MM.1S (cell line): ENCODE measurements at regions not wholly inside any gene's neighbourhood (a gene's known extent, or its start where the extent isn't known, plus 50 kb on each side); places are given as distances from the start of the nearest gene placed in this dataset.

ENCODE experiments used
- DNase-seq: peaks from one replicate; pipeline ENCODE4 v3.0.0-alpha.2; 2015
- H2AFZ ChIP-seq: fragments of 300-600 bp; sonication (generic); 2 replicates; pipeline ENCODE4 v1.6.0; 2016; ENCODE audit warnings: antibody characterized with exemption, low read length
- H3F3A ChIP-seq: fragments of 300-600 bp; sonication (generic); 2 replicates; pipeline ENCODE4 v1.6.1; 2016; ENCODE audit warnings: mild to moderate bottlenecking, antibody characterized with exemption, low read length, moderate library complexity, mixed read lengths; ENCODE audit not compliant: insufficient read depth
- H3K27ac ChIP-seq: fragments of 300-600 bp; sonication (generic); 2 replicates; pipeline ENCODE4 v1.5.1; 2016; ENCODE audit warnings: mild to moderate bottlenecking, low read length
- H3K27me3 ChIP-seq: fragments of 300-600 bp; sonication (generic); replicated peaks from 2 replicates; pipeline ENCODE4 v1.6.0; 2016; ENCODE audit warnings: low read length; ENCODE audit not compliant: insufficient read depth
- H3K36me3 ChIP-seq: fragments of 300-600 bp; sonication (generic); replicated peaks from 2 replicates; pipeline ENCODE4 v1.6.1; 2016; ENCODE audit warnings: mild to moderate bottlenecking, low read length, mixed read lengths; ENCODE audit not compliant: insufficient read depth
- H3K4me1 ChIP-seq: fragments of 300-600 bp; sonication (generic); 2 replicates; pipeline ENCODE4 v1.6.1; 2016; ENCODE audit warnings: low read length, mixed read lengths
- H3K4me2 ChIP-seq: fragments of 300-600 bp; sonication (generic); 2 replicates; pipeline ENCODE4 v1.6.0; 2016; ENCODE audit warnings: low read depth, low read length
- H3K4me3 ChIP-seq: fragments of 300-600 bp; sonication (generic); 2 replicates; pipeline ENCODE4 v1.5.1; 2016; ENCODE audit warnings: low read length, mixed read lengths
- H3K79me2 ChIP-seq: fragments of 300-600 bp; sonication (generic); 2 replicates; pipeline ENCODE4 v1.6.1; 2016; ENCODE audit warnings: mixed run types, low read length, mixed read lengths
- H3K9ac ChIP-seq: fragments of 300-600 bp; sonication (generic); 2 replicates; pipeline ENCODE4 v1.6.1; 2016; ENCODE audit warnings: low read length, mixed read lengths
- H3K9me2 ChIP-seq: fragments of 300-600 bp; sonication (generic); replicated peaks from 2 replicates; pipeline ENCODE4 v1.6.1; 2016; ENCODE audit warnings: mild to moderate bottlenecking, low read length, mixed read lengths; ENCODE audit not compliant: insufficient read depth
- H3K9me3 ChIP-seq: fragments of 300-600 bp; sonication (generic); replicated peaks from 2 replicates; pipeline ENCODE4 v1.6.1; 2016; ENCODE audit warnings: mild to moderate bottlenecking, low read length, mixed read lengths; ENCODE audit not compliant: insufficient read depth
- H4K20me1 ChIP-seq: fragments of 300-600 bp; sonication (generic); 2 replicates; pipeline ENCODE4 v1.6.1; 2016; ENCODE audit warnings: mild to moderate bottlenecking, low read length, moderate library complexity, mixed read lengths; ENCODE audit not compliant: insufficient read depth
- EZH2 ChIP-seq: fragments of 300-600 bp; sonication (generic); optimal IDR thresholded peaks from 2 replicates; pipeline ENCODE3; 2017; ENCODE audit warnings: low read depth, mild to moderate bottlenecking, antibody characterized with exemption, low read length, mixed read lengths
- EZH2phosphoT487 ChIP-seq: fragments of 300-600 bp; sonication (generic); IDR thresholded peaks from 2 replicates; pipeline ENCODE4 v1.6.1; 2018; ENCODE audit warnings: antibody characterized with exemption, low read length
- TF ChIP-seq, protein P1 (sequence below): fragments of 300-600 bp; sonication (generic); IDR thresholded peaks from 2 replicates; pipeline ENCODE4 v1.5.1; 2016; ENCODE audit warnings: antibody characterized with exemption, low read length, mixed read lengths

DNA sequence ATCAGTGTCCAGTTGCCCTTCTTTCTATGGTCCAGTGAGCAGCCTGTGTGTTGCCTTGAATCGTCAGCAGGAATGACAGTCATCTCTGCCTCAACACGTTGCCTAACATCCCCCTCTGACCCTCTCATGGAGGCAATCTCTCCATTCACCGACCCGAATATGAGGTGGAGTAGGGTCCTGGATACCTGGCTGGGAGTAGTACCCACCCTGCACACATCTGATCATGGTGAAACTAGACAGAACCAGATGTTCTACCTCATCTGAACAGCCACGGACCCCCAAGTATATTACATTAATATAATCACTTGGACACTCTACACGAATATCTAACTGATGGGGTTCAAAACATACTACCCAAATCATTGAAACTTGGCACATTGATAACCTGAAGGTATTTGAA is 77.0 kb upstream of the COL21A1 start:
- H3F3A ChIP-seq: no peaks in the 10 kb centered on the region
- H3K9me2 ChIP-seq: no peaks in the 10 kb centered on the region
- H3K9me3 ChIP-seq: no peaks in the 10 kb centered on the region
- H3K27me3 ChIP-seq: no peaks in the 10 kb centered on the region
- H3K27ac ChIP-seq: no peak overlapping the region
- H4K20me1 ChIP-seq: no peaks in the 10 kb centered on the region
- H3K79me2 ChIP-seq: no peaks in the 10 kb centered on the region
- no peak overlapping the region for H3K4me2 ChIP-seq
- no peaks in the 10 kb centered on the region for H3K4me1 ChIP-seq
- H3K9ac ChIP-seq: no peak overlapping the region
- no peak overlapping the region for H3K4me3 ChIP-seq
- TF ChIP-seq EZH2 (no peak), EZH2phosphoT487 (no peak)
- TF ChIP-seq, protein P1, sequence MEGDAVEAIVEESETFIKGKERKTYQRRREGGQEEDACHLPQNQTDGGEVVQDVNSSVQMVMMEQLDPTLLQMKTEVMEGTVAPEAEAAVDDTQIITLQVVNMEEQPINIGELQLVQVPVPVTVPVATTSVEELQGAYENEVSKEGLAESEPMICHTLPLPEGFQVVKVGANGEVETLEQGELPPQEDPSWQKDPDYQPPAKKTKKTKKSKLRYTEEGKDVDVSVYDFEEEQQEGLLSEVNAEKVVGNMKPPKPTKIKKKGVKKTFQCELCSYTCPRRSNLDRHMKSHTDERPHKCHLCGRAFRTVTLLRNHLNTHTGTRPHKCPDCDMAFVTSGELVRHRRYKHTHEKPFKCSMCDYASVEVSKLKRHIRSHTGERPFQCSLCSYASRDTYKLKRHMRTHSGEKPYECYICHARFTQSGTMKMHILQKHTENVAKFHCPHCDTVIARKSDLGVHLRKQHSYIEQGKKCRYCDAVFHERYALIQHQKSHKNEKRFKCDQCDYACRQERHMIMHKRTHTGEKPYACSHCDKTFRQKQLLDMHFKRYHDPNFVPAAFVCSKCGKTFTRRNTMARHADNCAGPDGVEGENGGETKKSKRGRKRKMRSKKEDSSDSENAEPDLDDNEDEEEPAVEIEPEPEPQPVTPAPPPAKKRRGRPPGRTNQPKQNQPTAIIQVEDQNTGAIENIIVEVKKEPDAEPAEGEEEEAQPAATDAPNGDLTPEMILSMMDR: no peak
- no peak for DNase-seq
- H2AFZ ChIP-seq: 0 out of 2 replicates have a peak overlapping the region, but pooled peaks have one; percentile 7
- H3K36me3 ChIP-seq: no peaks in the 10 kb centered on the region

- TF ChIP-seq EZH2phosphoT487 (no peak), EZH2 (no peak)
- TF ChIP-seq, protein P1: no peak
- Histone ChIP-seq H3F3A (no peaks in the 10 kb centered on the region), H3K9ac (no peak overlapping the region), H3K4me2 (no peak overlapping the region), H3K27me3 (no peaks in the 10 kb centered on the region), H3K27ac (no peak overlapping the region), H2AFZ (no peak overlapping the region), H3K9me2 (no peaks in the 10 kb centered on the region), H3K4me3 (no peak overlapping the region), H3K79me2 (no peaks in the 10 kb centered on the region), H4K20me1 (no peaks in the 10 kb centered on the region), H3K9me3 (no peaks in the 10 kb centered on the region), H3K36me3 (no peaks in the 10 kb centered on the region), H3K4me1 (no peaks in the 10 kb centered on the region; the same call in 1 of the 2 replicates)
- DNase-seq: no peak
These were observed 71.5 kb upstream of the COL21A1 start for GRCh38 chr6:56318851-56319250.

DNA sequence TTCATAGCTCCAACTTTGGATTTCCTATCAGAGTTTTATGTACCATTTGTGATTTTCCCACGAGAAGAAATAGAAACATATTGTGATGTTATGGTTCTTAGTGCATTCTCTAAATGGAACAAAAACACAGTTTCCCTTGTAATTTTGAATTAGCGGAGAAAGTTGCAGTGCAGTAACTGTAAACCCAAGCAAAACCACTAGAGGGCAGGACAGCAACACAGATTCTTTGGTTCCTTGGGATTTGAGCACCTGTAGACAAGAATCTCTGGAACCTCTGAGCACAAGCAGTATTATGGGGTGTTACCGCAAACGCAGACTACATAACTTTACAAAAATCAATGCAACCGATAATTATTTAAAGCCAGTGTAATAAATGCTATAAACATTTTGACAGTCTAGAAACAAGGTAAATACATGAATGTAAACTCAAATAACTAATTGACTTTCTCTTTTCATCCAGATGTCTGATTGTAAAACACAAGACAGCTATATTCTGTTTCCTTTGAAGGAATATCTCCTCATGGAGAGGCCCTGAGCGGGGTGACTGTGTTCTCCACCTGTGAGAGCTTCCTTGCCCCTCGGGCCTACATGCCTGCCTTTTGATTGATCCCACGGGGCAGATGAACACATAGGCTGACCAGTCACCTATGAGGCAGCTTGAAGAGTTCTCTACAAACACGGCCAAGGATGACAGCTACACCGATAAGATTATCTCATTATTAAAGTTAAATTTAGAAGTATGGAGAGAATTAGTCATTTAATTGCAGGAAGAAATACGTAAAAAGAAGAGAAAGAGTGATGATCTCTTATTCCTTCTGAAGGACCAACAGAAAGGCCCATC is 67.5 kb upstream of the COL21A1 start:
- H3K27me3 ChIP-seq: no peaks in the 10 kb centered on the region
- H3K4me1 ChIP-seq: no peaks in the 10 kb centered on the region; the same call in 1 of the 2 replicates
- H2AFZ ChIP-seq: no peak overlapping the region
- H4K20me1 ChIP-seq: no peaks in the 10 kb centered on the region
- peak; percentile 40 for DNase-seq
- H3K36me3 ChIP-seq: no peaks in the 10 kb centered on the region
- no peaks in the 10 kb centered on the region for H3F3A ChIP-seq
- no peak overlapping the region for H3K9ac ChIP-seq
- H3K79me2 ChIP-seq: no peaks in the 10 kb centered on the region
- H3K9me3 ChIP-seq: no peaks in the 10 kb centered on the region
- no peaks in the 10 kb centered on the region for H3K9me2 ChIP-seq
- no peak overlapping the region for H3K4me3 ChIP-seq
- H3K27ac ChIP-seq: no peak overlapping the region
- H3K4me2 ChIP-seq: no peak overlapping the region
- TF ChIP-seq, protein P1: peak; percentile 78
- TF ChIP-seq EZH2phosphoT487 (no peak), EZH2 (no peak)
